A549 (cell line): ENCODE measurements at regions not wholly inside any gene's neighbourhood (a gene's known extent, or its start where the extent isn't known, plus 50 kb on each side); places are given as distances from the start of the nearest gene placed in this dataset.
A peak's percentile ranks its signal among the peaks of the same experiment; 100 is the strongest.

Experiments used
- ATAC-seq, 2 experiments: fragments of 200-7000 bp in 1 of 2; fragments of >200 bp in 1 of 2; cut with Nextera tagmentation in 1 of 2; cut with Tn5 transposase in 1 of 2; 3 replicates each; pipeline versions ENCODE4 v1.8.0 to v1.9.1; 2018 to 2020; ENCODE audit warnings: mild to moderate bottlenecking in 1 of 2, moderate library complexity in 1 of 2
- CTCF ChIA-PET: fragments of 300-600 bp; sonication (Branson Sonifier 250); formaldehyde crosslinking; extraction: SDS; loops from one replicate; lab custom pipeline; 2021; ENCODE audit warnings: antibody characterized with exemption, inconsistent platforms; lab: Yijun Ruan, JAX
- POLR2A ChIA-PET: fragments of 350-600 bp; formaldehyde crosslinking; extraction: SDS; loops from one replicate; lab custom pipeline; 2021; ENCODE audit warnings: antibody characterized with exemption, inconsistent platforms; lab: Yijun Ruan, JAX
- DNase-seq, 2 experiments: peaks; one replicate each; pipeline versions ENCODE4 v3.0.0 to v3.0.0-alpha.2; 2011 to 2016; ENCODE audit warnings: low read depth in 1 of 2, low spot score in 1 of 2
- FAIRE-seq: peaks from 2 replicates; lab custom pipeline; 2011; peaks lifted over from hg19 to GRCh38; lab: Jason Lieb, UNC
- H3K27ac ChIP-seq, 2 experiments: fragments of >200 bp; sonication (Bioruptor Twin); formaldehyde crosslinking; 3 replicates each; pipeline ENCODE4 v1.5.1; 2016 to 2017
- H3K4me1 ChIP-seq: fragments of >200 bp; sonication (Bioruptor Twin); formaldehyde crosslinking; 3 replicates; pipeline ENCODE4 v1.6.1; 2016
- H3K4me2 ChIP-seq: fragments of >200 bp; sonication (Bioruptor Twin); formaldehyde crosslinking; 3 replicates; pipeline ENCODE4 v1.6.1; 2016
- H3K4me3 ChIP-seq: fragments of >200 bp; sonication (Bioruptor Twin); formaldehyde crosslinking; 3 replicates; pipeline ENCODE4 v1.5.1; 2016
- H3K9me3 ChIP-seq: fragments of >200 bp; sonication (Bioruptor Twin); formaldehyde crosslinking; 3 replicates; pipeline ENCODE4 v1.6.1; 2016
- BHLHE40 ChIP-seq: IDR thresholded peaks from 2 replicates; pipeline ENCODE4 v1.6.1; 2012; ENCODE audit warnings: low read depth, low read length, inconsistent platforms
- CBX2 ChIP-seq: fragments of 200-600 bp; sonication (generic); IDR thresholded peaks from 2 replicates; pipeline ENCODE4 v1.6.1; 2016; ENCODE audit warnings: low read depth, mild to moderate bottlenecking, borderline replicate concordance
- CHD4 ChIP-seq: fragments of 200-600 bp; sonication (generic); IDR thresholded peaks from 2 replicates; pipeline ENCODE4 v1.6.1; 2016; ENCODE audit warnings: antibody characterized with exemption, mild to moderate bottlenecking, borderline replicate concordance
- EHMT2 ChIP-seq: fragments of 200-600 bp; sonication (generic); IDR thresholded peaks from 2 replicates; pipeline ENCODE4 v1.6.1; 2016; ENCODE audit warnings: antibody characterized with exemption, low read depth, mild to moderate bottlenecking, moderate library complexity
- ESRRA ChIP-seq: fragments of 150-350 bp; IDR thresholded peaks from 2 replicates; pipeline ENCODE4 v1.6.1; 2014; ENCODE audit warnings: mild to moderate bottlenecking, low read length, borderline replicate concordance
- FOSB ChIP-seq: fragments of 250-450 bp; sonication (Bioruptor Pico); IDR thresholded peaks from 2 replicates; pipeline ENCODE4 v1.5.0; 2020; ENCODE audit warnings: mild to moderate bottlenecking, moderate library complexity
- FOSL2 ChIP-seq, 2 experiments: fragments of 450-650 bp in 1 of 2; fragments of >200 bp in 1 of 2; sonication (Bioruptor Twin) in 1 of 2; formaldehyde crosslinking; IDR thresholded peaks; 2 replicates each; pipeline versions ENCODE4 v1.5.0 to v1.6.1; 2016 to 2020; ENCODE audit warnings: mild to moderate bottlenecking in 1 of 2, moderate library complexity in 1 of 2
- GATA3 ChIP-seq: IDR thresholded peaks from 2 replicates; pipeline ENCODE4 v1.6.1; 2012; ENCODE audit warnings: borderline replicate concordance
- HES2 ChIP-seq: fragments of >200 bp; sonication (Bioruptor Twin); formaldehyde crosslinking; IDR thresholded peaks from 2 replicates; pipeline ENCODE4 v1.6.1; 2016
- HMGXB4 ChIP-seq: fragments of 250-450 bp; sonication (Bioruptor Pico); IDR thresholded peaks from 2 replicates; pipeline ENCODE4 v1.5.0; 2021; ENCODE audit warnings: mild to moderate bottlenecking, moderate library complexity, borderline replicate concordance
- JUN ChIP-seq, 2 experiments: fragments of >200 bp; sonication (Bioruptor Twin); formaldehyde crosslinking; IDR thresholded peaks; 2 replicates in 1 of 2; 3 replicates in 1 of 2; pipeline ENCODE4 v1.6.1; 2016 to 2017
- JUNB ChIP-seq: fragments of >200 bp; sonication (Bioruptor Twin); formaldehyde crosslinking; IDR thresholded peaks from 2 replicates; pipeline ENCODE4 v1.6.1; 2016
- KDM1A ChIP-seq: fragments of 200-600 bp; sonication (generic); IDR thresholded peaks from 2 replicates; pipeline ENCODE4 v1.6.1; 2016; ENCODE audit warnings: low read depth, mild to moderate bottlenecking
- KDM5A ChIP-seq: fragments of 200-600 bp; sonication (generic); IDR thresholded peaks from 2 replicates; pipeline ENCODE4 v1.6.1; 2016; ENCODE audit warnings: antibody characterized with exemption, mild to moderate bottlenecking
- MAZ ChIP-seq: fragments of 150-350 bp; IDR thresholded peaks from 2 replicates; pipeline ENCODE4 v1.6.1; 2014; ENCODE audit warnings: antibody characterized with exemption, low read depth, low read length, borderline replicate concordance
- NFE2L2 ChIP-seq: fragments of 150-350 bp; conservative IDR thresholded peaks from 2 replicates; pipeline ENCODE4 v1.6.1; 2014; ENCODE audit warnings: low read length
- RCOR1 ChIP-seq: fragments of 150-350 bp; IDR thresholded peaks from 2 replicates; pipeline ENCODE4 v1.6.1; 2014; ENCODE audit warnings: antibody characterized with exemption, low read length, low read depth
- RFX5 ChIP-seq: fragments of 450-650 bp; IDR thresholded peaks from 2 replicates; pipeline ENCODE4 v1.7.1; 2014; ENCODE audit warnings: antibody characterized with exemption, mild to moderate bottlenecking, moderate library complexity
- RNF2 ChIP-seq: fragments of 200-600 bp; sonication (generic); IDR thresholded peaks from 2 replicates; pipeline ENCODE4 v1.6.1; 2016; ENCODE audit warnings: low read depth, mild to moderate bottlenecking, antibody characterized with exemption, moderate library complexity, borderline replicate concordance
- TP53 ChIP-seq: fragments of 250-450 bp; sonication (Bioruptor Pico); IDR thresholded peaks from 2 replicates; pipeline ENCODE4 v1.5.0; 2021; ENCODE audit warnings: mild to moderate bottlenecking, moderate library complexity
- ZC3H11A ChIP-seq: fragments of 450-650 bp; IDR thresholded peaks from 2 replicates; pipeline ENCODE4 v1.6.1; 2014; ENCODE audit warnings: antibody characterized with exemption, mild to moderate bottlenecking
- ZSCAN20 ChIP-seq: fragments of 250-450 bp; sonication (Bioruptor Pico); IDR thresholded peaks from 2 replicates; pipeline ENCODE4 v1.8.0; 2022; ENCODE audit warnings: mild to moderate bottlenecking, moderate library complexity
- WGBS: methylation state at CpG from one replicate; pipeline ENCODE4 v1.1.6; 2017; ENCODE audit errors: missing lambda C conversion rate; 5-methylcytosine and 5-hydroxymethylcytosine counted together
- TF ChIP-seq, protein P1 (sequence below): fragments of 450-650 bp; IDR thresholded peaks from 2 replicates; pipeline ENCODE4 v1.6.1; 2014; ENCODE audit warnings: antibody characterized with exemption
- TF ChIP-seq, protein P2 (sequence below): IDR thresholded peaks from 2 replicates; pipeline ENCODE4 v1.6.1; 2012
- TF ChIP-seq, protein P3 (sequence below): IDR thresholded peaks from 2 replicates; pipeline ENCODE4 v1.6.1; 2012; ENCODE audit warnings: low read depth, borderline replicate concordance
- TF ChIP-seq, protein P4 (sequence below): IDR thresholded peaks from 2 replicates; pipeline ENCODE4 v1.6.1; 2012

GRCh38 chr16:11429123-11429522, 83.9 kb downstream of the RMI2 start (continued):
- TF ChIP-seq KDM5A, result no peak
- TF ChIP-seq NFE2L2, result no peak
- TF ChIP-seq, protein P1, sequence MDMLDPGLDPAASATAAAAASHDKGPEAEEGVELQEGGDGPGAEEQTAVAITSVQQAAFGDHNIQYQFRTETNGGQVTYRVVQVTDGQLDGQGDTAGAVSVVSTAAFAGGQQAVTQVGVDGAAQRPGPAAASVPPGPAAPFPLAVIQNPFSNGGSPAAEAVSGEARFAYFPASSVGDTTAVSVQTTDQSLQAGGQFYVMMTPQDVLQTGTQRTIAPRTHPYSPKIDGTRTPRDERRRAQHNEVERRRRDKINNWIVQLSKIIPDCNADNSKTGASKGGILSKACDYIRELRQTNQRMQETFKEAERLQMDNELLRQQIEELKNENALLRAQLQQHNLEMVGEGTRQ, result no peak
- TF ChIP-seq, protein P2, sequence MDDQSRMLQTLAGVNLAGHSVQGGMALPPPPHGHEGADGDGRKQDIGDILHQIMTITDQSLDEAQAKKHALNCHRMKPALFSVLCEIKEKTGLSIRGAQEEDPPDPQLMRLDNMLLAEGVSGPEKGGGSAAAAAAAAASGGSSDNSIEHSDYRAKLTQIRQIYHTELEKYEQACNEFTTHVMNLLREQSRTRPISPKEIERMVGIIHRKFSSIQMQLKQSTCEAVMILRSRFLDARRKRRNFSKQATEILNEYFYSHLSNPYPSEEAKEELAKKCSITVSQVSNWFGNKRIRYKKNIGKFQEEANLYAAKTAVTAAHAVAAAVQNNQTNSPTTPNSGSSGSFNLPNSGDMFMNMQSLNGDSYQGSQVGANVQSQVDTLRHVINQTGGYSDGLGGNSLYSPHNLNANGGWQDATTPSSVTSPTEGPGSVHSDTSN, result no peak

DNA sequence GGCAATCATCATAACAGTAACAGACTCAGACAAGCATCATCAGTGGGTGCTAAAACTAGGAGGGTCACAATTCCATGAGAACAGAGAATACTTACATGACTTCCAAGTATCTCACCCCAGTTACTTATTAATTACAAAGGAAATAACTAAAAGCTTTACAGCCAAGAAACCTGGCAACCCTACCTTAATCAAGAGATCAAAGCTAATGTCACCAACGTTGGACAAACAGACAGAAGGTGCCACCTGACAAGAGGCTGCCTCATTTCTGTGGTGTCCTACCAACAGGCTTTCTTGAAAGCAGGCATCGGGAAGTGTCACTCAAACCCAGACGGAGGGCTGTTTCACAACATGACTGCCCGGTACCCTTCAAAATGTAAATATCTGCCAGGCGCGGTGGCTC, 84.6 kb downstream of the RMI2 start:
- POLR2A ChIA-PET, result no interaction called here
- Histone ChIP-seq H3K4me3 (no peak overlapping the region), H3K9me3 (peaks cover 7% of the 10 kb centered on the region; the same call in 1 of the 3 replicates), H3K27ac (no peak overlapping the region), H3K4me1 (0 out of 3 replicates have a peak, but pooled peaks cover 3% of the 10 kb centered on the region), H3K4me2 (no peak overlapping the region)
- CTCF ChIA-PET, result no interaction called here
- TF ChIP-seq ZC3H11A (no peak), KDM5A (no peak), HMGXB4 (no peak), HES2 (no peak), RNF2 (no peak), RCOR1 (no peak), CBX2 (no peak), JUNB (no peak), JUN (IDR thresholded peaks at IDR 0.05) (no peak), MAZ (no peak), RFX5 (no peak)
- TF ChIP-seq, protein P3, sequence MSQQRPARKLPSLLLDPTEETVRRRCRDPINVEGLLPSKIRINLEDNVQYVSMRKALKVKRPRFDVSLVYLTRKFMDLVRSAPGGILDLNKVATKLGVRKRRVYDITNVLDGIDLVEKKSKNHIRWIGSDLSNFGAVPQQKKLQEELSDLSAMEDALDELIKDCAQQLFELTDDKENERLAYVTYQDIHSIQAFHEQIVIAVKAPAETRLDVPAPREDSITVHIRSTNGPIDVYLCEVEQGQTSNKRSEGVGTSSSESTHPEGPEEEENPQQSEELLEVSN, result no peak
- TF ChIP-seq, protein P4, sequence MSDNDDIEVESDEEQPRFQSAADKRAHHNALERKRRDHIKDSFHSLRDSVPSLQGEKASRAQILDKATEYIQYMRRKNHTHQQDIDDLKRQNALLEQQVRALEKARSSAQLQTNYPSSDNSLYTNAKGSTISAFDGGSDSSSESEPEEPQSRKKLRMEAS, result no peak
- TF ChIP-seq, protein P2, result no peak
- DNase-seq, result peak in 1 of 2 experiments; percentile 15
- no peak for FAIRE-seq
- 43% methylated on average over 6 of the region's 6 CpGs for WGBS
- no peak for ATAC-seq

GRCh38 chr16:11430601-11431317, 85.5 kb downstream of the RMI2 start:
- no peak for ATAC-seq
- WGBS, result 71% methylated on average over 11 of the region's 11 CpGs
- CTCF ChIA-PET, result no interaction called here
- TF ChIP-seq GATA3, result no peak
- no peak for TF ChIP-seq CHD4
- TF ChIP-seq EHMT2, result no peak
- no peak for TF ChIP-seq KDM1A
- TF ChIP-seq BHLHE40, result no peak
- no peak for TF ChIP-seq FOSL2 (IDR thresholded peaks at IDR 0.05)
- no peak for TF ChIP-seq FOSL2 (CRISPR knock-in tag; IDR thresholded peaks at IDR 0.05)
- no peak for TF ChIP-seq ESRRA
- no peak for TF ChIP-seq ZSCAN20 (CRISPR knock-in tag)
- TF ChIP-seq, protein P4, result no peak
- TF ChIP-seq JUN (IDR thresholded peaks at IDR 0.05), result no peak
- no peak for TF ChIP-seq FOSB (CRISPR knock-in tag)
- TF ChIP-seq TP53 (CRISPR knock-in tag), result no peak
- TF ChIP-seq, all 56 proteins: peak for 0
- Histone ChIP-seq H3K4me2 (no peak overlapping the region), H3K4me3 (no peak overlapping the region), H3K27ac (no peak overlapping the region), H3K9me3 (peaks cover 7% of the 10 kb centered on the region; the same call in 1 of the 3 replicates), H3K4me1 (0 out of 3 replicates have a peak, but pooled peaks cover 3% of the 10 kb centered on the region)
- POLR2A ChIA-PET, result no interaction called here
- DNase-seq, result no peak
- FAIRE-seq, result no peak
